Gastrocnemius medialis (tissue), 4 donors: ENCODE measurements at regions not wholly inside any gene's neighbourhood (a gene's known extent, or its start where the extent isn't known, plus 50 kb on each side); places are given as distances from the start of the nearest gene placed in this dataset.

Experiments
- ATAC-seq, 2 donors: fragments of 150-250 bp; one replicate each; pipeline ENCODE4 v1.9.1; 2016
- DNase-seq, 2 donors: peaks; one replicate each; pipeline ENCODE4 v3.0.0-alpha.2; 2019
- H3K27ac ChIP-seq, 4 donors: fragments of 200-600 bp; sonication (generic); 1 replicate in 1 of 4; 2 replicates in 3 of 4; pipeline ENCODE4 v1.5.1; 2016 to 2018; ENCODE audit warnings: mild to moderate bottlenecking in 2 of 4, moderate library complexity in 1 of 4
- H3K27me3 ChIP-seq, 3 donors: fragments of 200-600 bp; sonication (generic) in 2 of 3; 1 replicate in 1 of 3; 2 replicates in 2 of 3; pipeline versions ENCODE4 v1.5.1 to v1.6.0; 2016 to 2019; ENCODE audit warnings: mild to moderate bottlenecking in 1 of 3, moderate library complexity in 1 of 3
- H3K36me3 ChIP-seq, 2 donors: fragments of 200-600 bp; sonication (generic) in 1 of 2; one replicate each; pipeline ENCODE4 v1.5.1; 2017 to 2018
- H3K4me1 ChIP-seq, 2 donors: fragments of 200-600 bp; sonication (generic) in 1 of 2; one replicate each; pipeline ENCODE4 v1.5.1; 2016 to 2017; ENCODE audit warnings: mild to moderate bottlenecking in 2 of 2
- H3K4me3 ChIP-seq, 4 donors: fragments of 200-600 bp; sonication (generic) in 3 of 4; 1 replicate in 1 of 4; 2 replicates in 3 of 4; pipeline ENCODE4 v1.5.1; 2016 to 2019; ENCODE audit warnings: mild to moderate bottlenecking in 2 of 4
- H3K9me3 ChIP-seq, 3 donors: fragments of 200-600 bp; sonication (generic) in 2 of 3; 1 replicate in 1 of 3; 2 replicates in 2 of 3; pipeline ENCODE4 v1.5.1; 2016 to 2019
- POLR2A ChIP-seq, 2 donors: fragments of 450-650 bp; IDR thresholded peaks; one replicate each; pipeline ENCODE4 v1.6.1; 2017; ENCODE audit warnings: antibody characterized with exemption in 2 of 2, mild to moderate bottlenecking in 2 of 2, moderate library complexity in 2 of 2
- in situ Hi-C, 4 donors: fragments of 200-750 bp; cut with MboI; loops; one replicate each; pipeline versions ENCODE4 v1.15.0 to v1.8.0; 2017; ENCODE audit warnings: low sequenced_read_pairs in 4 of 4
- intact Hi-C: fragments of 100-400 bp; cut with DNase I; formaldehyde crosslinking; loops from one replicate; pipeline ENCODE4 v1.15.1; 2023; ENCODE audit warnings: low total_unique reads
- TF ChIP-seq, protein P1 (sequence below), 5 experiments: fragments of 450-650 bp in 3 of 5; fragments of 200-600 bp in 2 of 5; sonication (generic) in 2 of 5; IDR thresholded peaks in 4 of 5; conservative IDR thresholded peaks in 1 of 5; 1 replicate in 4 of 5; 2 replicates in 1 of 5; pipeline ENCODE4 v1.5.1; 2016 to 2019; ENCODE audit warnings: antibody characterized with exemption in 5 of 5, mild to moderate bottlenecking in 3 of 5, moderate library complexity in 3 of 5

DNA sequence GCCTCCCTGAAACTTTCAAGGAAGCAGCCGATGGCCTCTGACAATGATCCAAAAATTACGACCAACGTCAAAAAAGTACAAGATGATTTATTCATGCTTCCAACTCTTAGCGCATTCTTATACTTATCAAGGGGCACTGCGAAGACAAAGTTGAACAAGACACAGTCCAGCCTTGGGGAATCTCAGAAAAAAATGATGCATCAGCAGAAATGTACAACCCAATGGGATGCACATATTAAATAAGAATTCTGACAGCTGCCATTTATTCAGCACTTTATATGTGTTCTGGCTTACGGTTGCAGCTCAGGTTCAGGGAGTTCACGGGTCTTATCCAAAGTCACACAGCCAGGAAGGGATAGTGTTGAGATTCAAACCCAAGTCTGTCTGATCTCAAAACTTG, 96.0 kb upstream of the CPLX2 start:
- DNase-seq, result no peak
- no peak for TF ChIP-seq POLR2A (IDR thresholded peaks at IDR 0.05)
- TF ChIP-seq, protein P1, sequence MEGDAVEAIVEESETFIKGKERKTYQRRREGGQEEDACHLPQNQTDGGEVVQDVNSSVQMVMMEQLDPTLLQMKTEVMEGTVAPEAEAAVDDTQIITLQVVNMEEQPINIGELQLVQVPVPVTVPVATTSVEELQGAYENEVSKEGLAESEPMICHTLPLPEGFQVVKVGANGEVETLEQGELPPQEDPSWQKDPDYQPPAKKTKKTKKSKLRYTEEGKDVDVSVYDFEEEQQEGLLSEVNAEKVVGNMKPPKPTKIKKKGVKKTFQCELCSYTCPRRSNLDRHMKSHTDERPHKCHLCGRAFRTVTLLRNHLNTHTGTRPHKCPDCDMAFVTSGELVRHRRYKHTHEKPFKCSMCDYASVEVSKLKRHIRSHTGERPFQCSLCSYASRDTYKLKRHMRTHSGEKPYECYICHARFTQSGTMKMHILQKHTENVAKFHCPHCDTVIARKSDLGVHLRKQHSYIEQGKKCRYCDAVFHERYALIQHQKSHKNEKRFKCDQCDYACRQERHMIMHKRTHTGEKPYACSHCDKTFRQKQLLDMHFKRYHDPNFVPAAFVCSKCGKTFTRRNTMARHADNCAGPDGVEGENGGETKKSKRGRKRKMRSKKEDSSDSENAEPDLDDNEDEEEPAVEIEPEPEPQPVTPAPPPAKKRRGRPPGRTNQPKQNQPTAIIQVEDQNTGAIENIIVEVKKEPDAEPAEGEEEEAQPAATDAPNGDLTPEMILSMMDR (IDR thresholded peaks at IDR 0.05 in 4 of 5, conservative IDR thresholded peaks at IDR 0.05 in 1 of 5), result no peak
- no peak overlapping the region for H3K4me3 ChIP-seq
- no peaks in the 10 kb centered on the region for H3K36me3 ChIP-seq
- intact Hi-C loops (no loop called here), in situ Hi-C loops (no loop called here)
- no peak for ATAC-seq
- H3K9me3 ChIP-seq, result no peaks in the 10 kb centered on the region
- no peak overlapping the region for H3K27ac ChIP-seq
- H3K4me1 ChIP-seq, result no peaks in the 10 kb centered on the region
- peaks cover 39 to 42% (median 40%) of the 10 kb centered on the region in 3 donors for H3K27me3 ChIP-seq

DNA sequence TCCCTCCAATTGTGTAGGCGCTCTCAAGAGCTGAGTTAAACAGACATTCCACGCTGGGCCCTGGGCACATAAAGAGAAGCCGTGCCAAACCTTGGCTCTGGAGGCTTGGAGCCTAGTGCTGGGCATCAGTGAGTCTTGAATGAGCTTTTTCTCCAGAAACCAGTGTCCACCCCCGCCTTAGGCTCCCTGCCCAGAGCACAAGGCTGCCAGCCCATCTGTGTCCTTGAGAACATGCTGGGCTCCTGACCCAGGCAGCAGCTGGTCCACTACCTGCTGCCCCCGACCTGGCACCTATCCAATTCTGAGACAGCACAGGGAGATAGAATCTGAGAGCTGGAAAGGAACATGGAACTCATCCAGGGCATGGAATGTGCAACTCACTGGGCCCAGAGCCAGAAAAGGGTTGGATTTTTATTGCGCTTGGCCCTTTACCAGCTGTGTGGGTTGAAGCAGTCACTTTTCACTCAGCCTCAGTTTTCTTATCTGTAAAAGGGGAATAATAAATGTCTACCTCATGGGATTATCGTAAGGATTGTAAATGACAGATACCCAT, 92.4 kb upstream of the CPLX2 start:
- ATAC-seq, result no peak

GRCh38 chr5:175783739-175784138, 87.6 kb upstream of the CPLX2 start:
- no peaks in the 10 kb centered on the region for H3K36me3 ChIP-seq
- intact Hi-C loops (no loop called here), in situ Hi-C loops (no loop called here)
- no peak for ATAC-seq
- H3K27ac ChIP-seq, result no peak overlapping the region
- no peak overlapping the region for H3K4me3 ChIP-seq
- no peaks in the 10 kb centered on the region for H3K4me1 ChIP-seq
- TF ChIP-seq, protein P1 (IDR thresholded peaks at IDR 0.05 in 4 of 5, conservative IDR thresholded peaks at IDR 0.05 in 1 of 5), result no peak
- no peak for TF ChIP-seq POLR2A (IDR thresholded peaks at IDR 0.05)
- H3K27me3 ChIP-seq, result peaks cover 0 to 12% (median 6%) of the 10 kb centered on the region in 3 donors
- no peak for DNase-seq
- no peaks in the 10 kb centered on the region for H3K9me3 ChIP-seq

More for the DNA sequence above, 92.4 kb upstream of the CPLX2 start:
- Histone ChIP-seq H3K27ac (no peak overlapping the region), H3K27me3 (peaks cover 8 to 11% (median 8%) of the 10 kb centered on the region in 3 donors), H3K9me3 (no peaks in the 10 kb centered on the region), H3K4me1 (no peaks in the 10 kb centered on the region), H3K4me3 (no peak overlapping the region), H3K36me3 (no peaks in the 10 kb centered on the region)
- DNase-seq, result no peak
- TF ChIP-seq, protein P1 (IDR thresholded peaks at IDR 0.05 in 4 of 5, conservative IDR thresholded peaks at IDR 0.05 in 1 of 5), result no peak
- TF ChIP-seq POLR2A (IDR thresholded peaks at IDR 0.05), result no peak
- in situ Hi-C loops, result no loop called here
- intact Hi-C loops, result no loop called here

GRCh38 chr5:175784230-175784629, 87.1 kb upstream of the CPLX2 start:
- Histone ChIP-seq H3K4me1 (no peaks in the 10 kb centered on the region), H3K4me3 (no peak overlapping the region), H3K9me3 (no peaks in the 10 kb centered on the region), H3K36me3 (no peaks in the 10 kb centered on the region), H3K27ac (no peak overlapping the region), H3K27me3 (peaks cover 0 to 12% (median 6%) of the 10 kb centered on the region in 3 donors)
- intact Hi-C loops, result no loop called here
- TF ChIP-seq, protein P1 (IDR thresholded peaks at IDR 0.05 in 4 of 5, conservative IDR thresholded peaks at IDR 0.05 in 1 of 5), result no peak
- TF ChIP-seq POLR2A (IDR thresholded peaks at IDR 0.05), result no peak
- DNase-seq (no peak), ATAC-seq (no peak)
- in situ Hi-C loops, result no loop called here

- Histone ChIP-seq H3K9me3 (no peaks in the 10 kb centered on the region), H3K4me1 (no peaks in the 10 kb centered on the region), H3K27me3 (peaks cover 0 to 20% (median 6%) of the 10 kb centered on the region in 3 donors), H3K36me3 (no peaks in the 10 kb centered on the region), H3K4me3 (no peak overlapping the region), H3K27ac (no peak overlapping the region)
- intact Hi-C loops (no loop called here), in situ Hi-C loops (no loop called here)
- TF ChIP-seq, protein P1 (IDR thresholded peaks at IDR 0.05 in 4 of 5, conservative IDR thresholded peaks at IDR 0.05 in 1 of 5), result no peak
- no peak for TF ChIP-seq POLR2A (IDR thresholded peaks at IDR 0.05)
- DNase-seq (no peak), ATAC-seq (no peak)
Measured at GRCh38 chr5:175785681-175786080, 85.7 kb upstream of the CPLX2 start.
